Activated naive CD4-positive, alpha-beta T cell treated with anti-CD3 and anti-CD28 coated beads, Interleukin-2, amount 10 ng/mL, durations not matched to agents 7 days and 5 days (primary cell): ENCODE measurements at regions not wholly inside any gene's neighbourhood (a gene's known extent, or its start where the extent isn't known, plus 50 kb on each side); places are given as distances from the start of the nearest gene placed in this dataset.

ENCODE experiments used
- CTCF ChIA-PET: fragments of 350-600 bp; sonication (Branson Sonifier 250); formaldehyde crosslinking; loops from one replicate; lab custom pipeline; 2021; ENCODE audit warnings: antibody characterized with exemption; lab: Charles Lee
- DNase-seq: peaks from one replicate; pipeline ENCODE4 v3.0.0-alpha.2; 2020
- H3K27ac Mint-ChIP-seq: one replicate; pipeline ENCODE4 v1.8.0; 2021; ENCODE audit warnings: mild to moderate bottlenecking, moderate library complexity, mixed read lengths
- H3K27me3 Mint-ChIP-seq: one replicate; pipeline ENCODE4 v1.8.0; 2021; ENCODE audit warnings: mild to moderate bottlenecking, mixed read lengths
- H3K36me3 Mint-ChIP-seq: one replicate; pipeline ENCODE4 v1.8.0; 2021; ENCODE audit warnings: mixed read lengths
- H3K4me1 Mint-ChIP-seq: one replicate; pipeline ENCODE4 v1.8.0; 2021; ENCODE audit warnings: mixed read lengths
- H3K4me3 Mint-ChIP-seq: one replicate; pipeline ENCODE4 v1.8.0; 2021; ENCODE audit warnings: mild to moderate bottlenecking, moderate library complexity, mixed read lengths
- H3K9me3 Mint-ChIP-seq: one replicate; pipeline ENCODE4 v1.8.0; 2021; ENCODE audit warnings: mixed read lengths

- CTCF ChIA-PET, result no interaction called here
- Mint-ChIP-seq H3K4me1 (no peaks in the 10 kb centered on the region), H3K4me3 (no peak overlapping the region), H3K9me3 (no peaks in the 10 kb centered on the region), H3K36me3 (no peaks in the 10 kb centered on the region), H3K27ac (no peak overlapping the region), H3K27me3 (no peaks in the 10 kb centered on the region)
- no peak for DNase-seq
These were observed 151.6 kb downstream of the CBLL2 start for GRCh38 chrX:22424122-22424915.

- no peaks in the 10 kb centered on the region for H3K4me1 Mint-ChIP-seq
- DNase-seq, result no peak
- no peaks in the 10 kb centered on the region for H3K27me3 Mint-ChIP-seq
- no peak overlapping the region for H3K4me3 Mint-ChIP-seq
- no peaks in the 10 kb centered on the region for H3K36me3 Mint-ChIP-seq
- no peak overlapping the region for H3K27ac Mint-ChIP-seq
- H3K9me3 Mint-ChIP-seq, result no peaks in the 10 kb centered on the region
- CTCF ChIA-PET, result no interaction called here
These were observed 152.2 kb downstream of the CBLL2 start for GRCh38 chrX:22424919-22425318.

- no peak overlapping the region for H3K4me3 Mint-ChIP-seq
- no peaks in the 10 kb centered on the region for H3K9me3 Mint-ChIP-seq
- no peaks in the 10 kb centered on the region for H3K27me3 Mint-ChIP-seq
- no peak for DNase-seq
- CTCF ChIA-PET, result interaction anchor here (0.8 kb wide), 1 partner anchor 232 kb away, joined by 3 read pairs; no protein-coding TSS in a partner anchor
- H3K27ac Mint-ChIP-seq, result no peak overlapping the region
- no peaks in the 10 kb centered on the region for H3K36me3 Mint-ChIP-seq
- no peaks in the 10 kb centered on the region for H3K4me1 Mint-ChIP-seq
These were observed 157.0 kb downstream of the CBLL2 start for GRCh38 chrX:22429704-22430103.

- H3K27me3 Mint-ChIP-seq, result no peaks in the 10 kb centered on the region
- no peaks in the 10 kb centered on the region for H3K36me3 Mint-ChIP-seq
- CTCF ChIA-PET, result interaction anchor here (0.8 kb wide), 1 partner anchor 233 kb away, joined by 3 read pairs; no protein-coding TSS in a partner anchor
These were observed 158.0 kb downstream of the CBLL2 start for GRCh38 chrX:22430701-22431100.

GRCh38 chrX:22433292-22434070 is 160.8 kb downstream of the CBLL2 start:
- CTCF ChIA-PET, result no interaction called here
- no peak for DNase-seq
- Mint-ChIP-seq H3K36me3 (no peaks in the 10 kb centered on the region), H3K4me1 (no peaks in the 10 kb centered on the region), H3K4me3 (no peak overlapping the region), H3K27me3 (no peaks in the 10 kb centered on the region), H3K9me3 (peaks cover 2% of the 10 kb centered on the region), H3K27ac (no peak overlapping the region)

More at GRCh38 chrX:22430701-22431100, 158.0 kb downstream of the CBLL2 start:
- Mint-ChIP-seq H3K4me1 (no peaks in the 10 kb centered on the region), H3K27ac (no peak overlapping the region), H3K4me3 (no peak overlapping the region), H3K9me3 (no peaks in the 10 kb centered on the region)
- no peak for DNase-seq

GRCh38 chrX:22445880-22446279 is 173.2 kb downstream of the CBLL2 start:
- CTCF ChIA-PET, result no interaction called here
- H3K27me3 Mint-ChIP-seq, result no peaks in the 10 kb centered on the region
- H3K4me1 Mint-ChIP-seq, result no peaks in the 10 kb centered on the region
- H3K27ac Mint-ChIP-seq, result no peak overlapping the region
- no peak overlapping the region for H3K4me3 Mint-ChIP-seq
- no peaks in the 10 kb centered on the region for H3K36me3 Mint-ChIP-seq
- no peak for DNase-seq
- no peaks in the 10 kb centered on the region for H3K9me3 Mint-ChIP-seq

GRCh38 chrX:22462959-22463358 is 190.2 kb downstream of the CBLL2 start:
- no peaks in the 10 kb centered on the region for H3K27me3 Mint-ChIP-seq
- no peak for DNase-seq
- H3K4me1 Mint-ChIP-seq, result no peaks in the 10 kb centered on the region
- no peaks in the 10 kb centered on the region for H3K9me3 Mint-ChIP-seq
- H3K27ac Mint-ChIP-seq, result no peak overlapping the region
- no peaks in the 10 kb centered on the region for H3K36me3 Mint-ChIP-seq
- H3K4me3 Mint-ChIP-seq, result no peak overlapping the region
- CTCF ChIA-PET, result no interaction called here

GRCh38 chrX:22467571-22467970 is 194.9 kb downstream of the CBLL2 start:
- no peaks in the 10 kb centered on the region for H3K9me3 Mint-ChIP-seq
- CTCF ChIA-PET, result no interaction called here
- no peaks in the 10 kb centered on the region for H3K36me3 Mint-ChIP-seq
- H3K27me3 Mint-ChIP-seq, result no peaks in the 10 kb centered on the region
- H3K4me3 Mint-ChIP-seq, result no peak overlapping the region
- no peak for DNase-seq
- no peaks in the 10 kb centered on the region for H3K4me1 Mint-ChIP-seq
- H3K27ac Mint-ChIP-seq, result no peak overlapping the region

GRCh38 chrX:22481436-22481835 is 208.7 kb downstream of the CBLL2 start:
- CTCF ChIA-PET, result no interaction called here
- Mint-ChIP-seq H3K4me3 (no peak overlapping the region), H3K9me3 (no peaks in the 10 kb centered on the region), H3K27ac (no peak overlapping the region), H3K36me3 (no peaks in the 10 kb centered on the region), H3K27me3 (no peaks in the 10 kb centered on the region), H3K4me1 (no peaks in the 10 kb centered on the region)
- DNase-seq, result no peak

- H3K27ac Mint-ChIP-seq, result no peak overlapping the region
- H3K36me3 Mint-ChIP-seq, result no peaks in the 10 kb centered on the region
- DNase-seq, result no peak
- CTCF ChIA-PET, result no interaction called here
- no peak overlapping the region for H3K4me3 Mint-ChIP-seq
- H3K4me1 Mint-ChIP-seq, result no peaks in the 10 kb centered on the region
- no peaks in the 10 kb centered on the region for H3K27me3 Mint-ChIP-seq
- H3K9me3 Mint-ChIP-seq, result no peaks in the 10 kb centered on the region
These were observed 213.6 kb downstream of the CBLL2 start for GRCh38 chrX:22486296-22486695.

- no peaks in the 10 kb centered on the region for H3K36me3 Mint-ChIP-seq
- no peaks in the 10 kb centered on the region for H3K27me3 Mint-ChIP-seq
- H3K4me3 Mint-ChIP-seq, result no peak overlapping the region
- H3K4me1 Mint-ChIP-seq, result no peaks in the 10 kb centered on the region
- no peak overlapping the region for H3K27ac Mint-ChIP-seq
- DNase-seq, result no peak
- CTCF ChIA-PET, result no interaction called here
- H3K9me3 Mint-ChIP-seq, result peaks cover 1% of the 10 kb centered on the region
These were observed 244.2 kb downstream of the CBLL2 start for GRCh38 chrX:22516893-22517292.

GRCh38 chrX:22520128-22520828 is 247.6 kb downstream of the CBLL2 start:
- Mint-ChIP-seq H3K9me3 (peaks cover 1% of the 10 kb centered on the region), H3K27me3 (no peaks in the 10 kb centered on the region), H3K4me1 (no peaks in the 10 kb centered on the region), H3K27ac (no peak overlapping the region), H3K36me3 (no peaks in the 10 kb centered on the region), H3K4me3 (no peak overlapping the region)
- CTCF ChIA-PET, result no interaction called here
- DNase-seq, result no peak

GRCh38 chrX:22526339-22526738 is 253.6 kb downstream of the CBLL2 start:
- Mint-ChIP-seq H3K36me3 (no peaks in the 10 kb centered on the region), H3K4me3 (no peak overlapping the region), H3K9me3 (peaks cover 2% of the 10 kb centered on the region), H3K27me3 (no peaks in the 10 kb centered on the region), H3K27ac (no peak overlapping the region), H3K4me1 (no peaks in the 10 kb centered on the region)
- CTCF ChIA-PET, result no interaction called here
- no peak for DNase-seq

- DNase-seq, result no peak
- CTCF ChIA-PET, result no interaction called here
- Mint-ChIP-seq H3K9me3 (peaks cover 2% of the 10 kb centered on the region), H3K27me3 (no peaks in the 10 kb centered on the region), H3K27ac (no peak overlapping the region), H3K4me3 (no peak overlapping the region), H3K4me1 (no peaks in the 10 kb centered on the region), H3K36me3 (no peaks in the 10 kb centered on the region)
These were observed 254.6 kb downstream of the CBLL2 start for GRCh38 chrX:22527302-22527701.
